ENCODE measurements at regions not wholly inside any gene's neighbourhood (a gene's known extent, or its start where the extent isn't known, plus 50 kb on each side); places are given as distances from the start of the nearest gene placed in this dataset.

DNA sequence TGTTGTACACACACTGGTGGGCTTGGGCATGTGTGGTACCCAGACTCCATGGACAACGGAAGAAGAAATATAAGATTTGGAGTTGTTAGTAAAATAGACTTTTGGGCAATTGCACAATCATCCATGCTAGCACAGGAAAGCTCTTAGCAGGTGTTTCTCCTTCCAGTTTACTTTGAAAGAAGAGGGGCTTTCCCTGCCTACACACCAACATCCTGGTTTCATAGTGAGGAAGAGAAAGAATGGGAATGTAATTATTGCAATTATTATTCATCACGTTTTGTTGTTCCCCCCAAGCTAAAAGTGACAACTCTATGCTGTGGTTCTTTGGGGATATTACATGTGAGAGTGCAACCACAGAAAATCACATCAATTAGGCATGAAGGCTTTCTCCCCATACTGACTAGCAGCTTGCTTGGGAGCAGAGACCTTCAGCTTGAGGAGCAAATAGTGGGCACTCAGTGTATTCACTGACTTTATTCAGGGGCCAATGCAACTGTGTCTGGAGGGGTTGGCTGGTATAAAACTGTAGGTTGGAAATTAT lies 57.2 kb upstream of the PUDP start:
- ATAC-seq (ENCODE audit: low read depth): no peak
- Mint-ChIP-seq H3K27ac (no peak overlapping the region), H3K9me3 (ENCODE audit: insufficient read depth) (no peaks in the 10 kb centered on the region), H3K27me3 (no peaks in the 10 kb centered on the region), H3K4me1 (peaks cover 17% of the 10 kb centered on the region), H3K4me3 (no peak overlapping the region)
- Histone ChIP-seq H4K20me1 (ENCODE audit: control insufficient read depth, insufficient read depth, low read length, poor library complexity, severe bottlenecking) (no peaks in the 10 kb centered on the region), H3K4me1 (ENCODE audit: control insufficient read depth in 2 of 2, insufficient read depth in 2 of 2, low read length in 2 of 2) (peaks cover 0 to 8% of the 10 kb centered on the region in 2 donors), H3K36me3 (replicated peaks in 1 of 2; ENCODE audit: control extremely low read depth in 1 of 2, control insufficient read depth in 1 of 2, extremely low read depth in 1 of 2, insufficient read depth in 2 of 2, low read length in 1 of 2) (no peaks in the 10 kb centered on the region), H3K9ac (ENCODE audit: low read length) (no peak overlapping the region), H3K9me3 (ENCODE audit: control extremely low read depth in 1 of 3, control insufficient read depth in 2 of 3, insufficient read depth in 1 of 3, low read length in 2 of 3) (no peaks in the 10 kb centered on the region), H3K4me3 (ENCODE audit: control extremely low read depth in 1 of 5, extremely low read depth in 1 of 5, insufficient read depth in 1 of 5, low read depth in 2 of 5, low read length in 4 of 5) (no peak overlapping the region), H3K27ac (ENCODE audit: low read length in 2 of 2) (no peak overlapping the region), H3K27me3 (replicated peaks in 1 of 4; ENCODE audit: control extremely low read depth in 1 of 4, control insufficient read depth in 3 of 4, insufficient read depth in 4 of 4, low read length in 3 of 4) (no peaks in the 10 kb centered on the region), H3K79me2 (ENCODE audit: control insufficient read depth, insufficient read depth, low read length) (peaks cover 5% of the 10 kb centered on the region), H3K4me2 (replicated peaks; ENCODE audit: low read depth, low read length, poor library complexity, severe bottlenecking) (no peak overlapping the region), H2AFZ (ENCODE audit: insufficient read depth, low read depth, low read length, poor library complexity, severe bottlenecking) (no peak overlapping the region)
- CTCF ChIA-PET: no interaction called here
- no peak for TF ChIP-seq CTCF (IDR thresholded peaks at IDR 0.05)
- TF ChIP-seq EZH2 (IDR thresholded peaks at IDR 0.05; ENCODE audit: borderline replicate concordance, insufficient read depth, low read depth, low read length, poor library complexity, severe bottlenecking): no peak
- intact Hi-C loops (cut with micrococcal nuclease): no loop called here
- POLR2A ChIA-PET: no interaction called here
- no CpG with 5 or more reads among the region's 2 CpGs for WGBS (ENCODE audit: insufficient coverage)
- no peak for DNase-seq

DNA sequence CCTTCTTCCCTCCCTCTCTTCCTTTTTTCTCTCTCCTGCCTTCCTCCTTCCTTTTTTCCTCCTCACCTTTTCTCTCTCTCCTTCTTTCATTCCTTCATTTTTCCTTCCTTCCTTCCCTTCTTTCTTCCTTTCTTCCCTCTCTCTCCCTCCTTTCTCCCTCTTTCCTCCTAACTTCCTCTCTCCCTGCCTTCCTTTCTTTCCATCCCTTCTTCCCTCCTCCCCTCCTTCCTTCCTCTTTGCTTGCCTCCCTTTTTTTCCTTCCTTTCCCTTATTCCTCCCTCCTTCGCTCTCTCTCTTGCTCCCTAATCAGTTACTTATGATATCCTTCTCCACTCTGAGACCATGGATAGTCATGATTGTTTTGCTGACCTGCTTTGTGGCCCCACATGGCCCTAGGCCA lies 56.7 kb upstream of the PUDP start:
- Histone ChIP-seq H3K27me3 (replicated peaks in 1 of 4; ENCODE audit: control extremely low read depth in 1 of 4, control insufficient read depth in 3 of 4, insufficient read depth in 4 of 4, low read length in 3 of 4) (no peaks in the 10 kb centered on the region), H3K9me3 (ENCODE audit: control extremely low read depth in 1 of 3, control insufficient read depth in 2 of 3, insufficient read depth in 1 of 3, low read length in 2 of 3) (no peaks in the 10 kb centered on the region), H3K36me3 (replicated peaks in 1 of 2; ENCODE audit: control extremely low read depth in 1 of 2, control insufficient read depth in 1 of 2, extremely low read depth in 1 of 2, insufficient read depth in 2 of 2, low read length in 1 of 2) (no peaks in the 10 kb centered on the region), H3K79me2 (ENCODE audit: control insufficient read depth, insufficient read depth, low read length) (peaks cover 5% of the 10 kb centered on the region), H3K27ac (ENCODE audit: low read length in 2 of 2) (no peak overlapping the region), H4K20me1 (ENCODE audit: control insufficient read depth, insufficient read depth, low read length, poor library complexity, severe bottlenecking) (no peaks in the 10 kb centered on the region), H2AFZ (ENCODE audit: insufficient read depth, low read depth, low read length, poor library complexity, severe bottlenecking) (no peak overlapping the region), H3K9ac (ENCODE audit: low read length) (no peak overlapping the region), H3K4me2 (replicated peaks; ENCODE audit: low read depth, low read length, poor library complexity, severe bottlenecking) (no peak overlapping the region), H3K4me1 (ENCODE audit: control insufficient read depth in 2 of 2, insufficient read depth in 2 of 2, low read length in 2 of 2) (peaks cover 0 to 8% of the 10 kb centered on the region in 2 donors), H3K4me3 (ENCODE audit: control extremely low read depth in 1 of 5, extremely low read depth in 1 of 5, insufficient read depth in 1 of 5, low read depth in 2 of 5, low read length in 4 of 5) (no peak overlapping the region)
- intact Hi-C loops (cut with micrococcal nuclease): no loop called here
- DNase-seq (no peak), ATAC-seq (ENCODE audit: low read depth) (no peak)
- no peak overlapping the region for H3K4me3 Mint-ChIP-seq
- WGBS (ENCODE audit: insufficient coverage): no CpG with 5 or more reads among the region's 1 CpG
- H3K9me3 Mint-ChIP-seq (ENCODE audit: insufficient read depth): no peaks in the 10 kb centered on the region
- H3K27me3 Mint-ChIP-seq: no peaks in the 10 kb centered on the region
- TF ChIP-seq CTCF (IDR thresholded peaks at IDR 0.05) (no peak), EZH2 (IDR thresholded peaks at IDR 0.05; ENCODE audit: borderline replicate concordance, insufficient read depth, low read depth, low read length, poor library complexity, severe bottlenecking) (no peak)
- ChIA-PET POLR2A (no interaction called here), CTCF (no interaction called here)
- peaks cover 17% of the 10 kb centered on the region for H3K4me1 Mint-ChIP-seq
- no peak overlapping the region for H3K27ac Mint-ChIP-seq

All from B cell (primary cell).